ENCODE measurements at regions not wholly inside any gene's neighbourhood (a gene's known extent, or its start where the extent isn't known, plus 50 kb on each side); places are given as distances from the start of the nearest gene placed in this dataset.
"Not testable (repeated sequence)": the region's sequence is repeated elsewhere in the genome, so short reads cannot be mapped to it uniquely, and the experiment has no call there.

DNA sequence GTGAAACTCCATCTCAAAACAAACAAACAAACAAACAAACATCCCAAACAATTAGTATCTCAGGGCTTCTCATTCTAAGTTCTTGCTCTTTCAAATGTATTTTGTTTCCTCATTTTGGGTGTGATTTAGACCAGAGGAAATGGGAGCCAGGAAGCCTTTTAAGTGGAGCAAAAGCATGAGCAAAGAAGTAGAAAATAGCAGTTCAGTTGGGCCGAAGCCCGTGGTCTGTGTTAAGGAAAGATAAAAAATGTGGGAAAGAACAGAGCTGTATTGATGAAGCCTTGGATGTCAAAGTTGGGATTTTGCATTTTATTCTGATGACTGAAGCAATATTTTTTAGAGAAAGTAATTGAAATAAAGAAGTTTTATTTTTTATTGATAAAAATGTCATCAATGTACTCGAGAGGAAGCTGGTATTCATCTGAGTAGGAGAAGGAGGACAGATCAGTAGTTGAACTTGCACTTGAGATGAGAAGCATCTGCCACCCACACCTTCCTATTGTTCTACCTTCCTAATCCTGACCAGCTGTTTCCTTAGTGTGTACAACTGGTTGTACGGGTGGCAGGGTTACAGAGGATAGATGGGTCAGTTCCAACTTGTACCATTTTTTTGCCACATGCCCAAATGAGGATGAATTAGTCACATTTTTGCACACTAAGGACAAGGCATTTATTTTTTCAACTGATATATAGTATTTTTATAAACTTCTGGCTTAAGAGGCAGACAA is 56.1 kb downstream of the KIAA0408 start:
- ChIA-PET CTCF (no interaction called here), POLR2A (no interaction called here)
- no peak for DNase-seq (ENCODE audit: low read depth in 1 of 2, low spot score in 1 of 2)
- Histone ChIP-seq H3K4me1 (no peaks in the 10 kb centered on the region), H3K27ac (no peak overlapping the region), H3K9me3 (no peaks in the 10 kb centered on the region), H3K4me3 (no peak overlapping the region), H3K4me2 (no peak overlapping the region)
- FAIRE-seq, result no peak
- WGBS (ENCODE audit: missing lambda C conversion rate), result 70% methylated on average over 4 of the region's 4 CpGs
- no peak for ATAC-seq
- TF ChIP-seq ESRRA (IDR thresholded peaks at IDR 0.05; ENCODE audit: borderline replicate concordance, low read length) (no peak), CHD4 (IDR thresholded peaks at IDR 0.05; ENCODE audit: borderline replicate concordance) (no peak), NFE2L2 (conservative IDR thresholded peaks at IDR 0.05; ENCODE audit: low read length) (no peak), MAFK (IDR thresholded peaks at IDR 0.05; ENCODE audit: partially characterized antibody) (peak; percentile 28), HEYL (CRISPR knock-in tag; IDR thresholded peaks at IDR 0.05) (no peak)
- TF ChIP-seq, protein P1, sequence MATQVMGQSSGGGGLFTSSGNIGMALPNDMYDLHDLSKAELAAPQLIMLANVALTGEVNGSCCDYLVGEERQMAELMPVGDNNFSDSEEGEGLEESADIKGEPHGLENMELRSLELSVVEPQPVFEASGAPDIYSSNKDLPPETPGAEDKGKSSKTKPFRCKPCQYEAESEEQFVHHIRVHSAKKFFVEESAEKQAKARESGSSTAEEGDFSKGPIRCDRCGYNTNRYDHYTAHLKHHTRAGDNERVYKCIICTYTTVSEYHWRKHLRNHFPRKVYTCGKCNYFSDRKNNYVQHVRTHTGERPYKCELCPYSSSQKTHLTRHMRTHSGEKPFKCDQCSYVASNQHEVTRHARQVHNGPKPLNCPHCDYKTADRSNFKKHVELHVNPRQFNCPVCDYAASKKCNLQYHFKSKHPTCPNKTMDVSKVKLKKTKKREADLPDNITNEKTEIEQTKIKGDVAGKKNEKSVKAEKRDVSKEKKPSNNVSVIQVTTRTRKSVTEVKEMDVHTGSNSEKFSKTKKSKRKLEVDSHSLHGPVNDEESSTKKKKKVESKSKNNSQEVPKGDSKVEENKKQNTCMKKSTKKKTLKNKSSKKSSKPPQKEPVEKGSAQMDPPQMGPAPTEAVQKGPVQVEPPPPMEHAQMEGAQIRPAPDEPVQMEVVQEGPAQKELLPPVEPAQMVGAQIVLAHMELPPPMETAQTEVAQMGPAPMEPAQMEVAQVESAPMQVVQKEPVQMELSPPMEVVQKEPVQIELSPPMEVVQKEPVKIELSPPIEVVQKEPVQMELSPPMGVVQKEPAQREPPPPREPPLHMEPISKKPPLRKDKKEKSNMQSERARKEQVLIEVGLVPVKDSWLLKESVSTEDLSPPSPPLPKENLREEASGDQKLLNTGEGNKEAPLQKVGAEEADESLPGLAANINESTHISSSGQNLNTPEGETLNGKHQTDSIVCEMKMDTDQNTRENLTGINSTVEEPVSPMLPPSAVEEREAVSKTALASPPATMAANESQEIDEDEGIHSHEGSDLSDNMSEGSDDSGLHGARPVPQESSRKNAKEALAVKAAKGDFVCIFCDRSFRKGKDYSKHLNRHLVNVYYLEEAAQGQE (IDR thresholded peaks at IDR 0.05), result no peak

DNA sequence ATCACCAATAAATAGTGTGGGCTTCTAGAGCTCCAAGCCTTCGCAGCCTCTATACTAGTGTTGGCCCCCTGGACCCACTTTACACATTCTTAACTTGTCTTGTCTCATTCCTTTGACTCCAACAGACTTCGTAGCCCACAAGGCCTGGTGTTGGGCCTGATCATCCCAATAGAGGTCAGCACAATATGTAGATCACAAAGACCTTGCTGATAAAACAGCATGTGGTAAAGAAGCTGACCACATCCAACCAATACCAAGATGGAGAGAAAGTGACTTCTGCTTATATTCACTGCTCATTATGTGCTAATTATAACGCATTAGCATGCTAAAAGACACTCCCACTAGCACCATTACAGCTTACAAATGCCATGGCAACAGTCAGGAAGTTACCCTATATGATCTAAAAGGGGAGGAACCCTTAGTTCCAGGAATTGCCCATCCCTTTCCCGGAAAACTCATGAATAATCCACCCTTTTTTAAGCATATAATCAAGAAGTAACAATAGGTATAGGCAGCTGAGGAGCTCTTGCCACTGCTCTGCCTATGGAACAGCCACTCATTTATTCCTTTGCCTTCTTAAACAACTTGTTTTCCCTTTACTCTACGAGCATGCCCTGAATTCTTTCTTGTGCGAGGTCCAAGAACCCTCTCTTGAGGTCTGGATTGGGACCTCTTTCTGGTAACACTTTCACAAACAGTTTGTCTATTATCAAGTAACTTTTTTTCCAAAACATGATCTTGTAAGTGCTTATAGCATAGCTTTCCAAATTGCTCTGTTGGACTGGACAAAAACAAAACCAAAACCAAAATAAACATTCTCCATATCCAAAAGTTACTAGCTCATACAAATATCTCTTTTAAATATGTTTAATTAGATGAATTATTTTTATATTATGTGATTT is 54.6 kb upstream of the ECHDC1 start:
- ChIA-PET CTCF (no interaction called here), POLR2A (no interaction called here)
- ATAC-seq (no peak), DNase-seq (ENCODE audit: low read depth in 1 of 2, low spot score in 1 of 2) (no peak), FAIRE-seq (no peak)
- Histone ChIP-seq H3K4me2 (no peak overlapping the region), H3K9me3 (no peaks in the 10 kb centered on the region), H3K4me1 (no peaks in the 10 kb centered on the region), H3K27ac (no peak overlapping the region), H3K4me3 (no peak overlapping the region)
- TF ChIP-seq, protein P2, sequence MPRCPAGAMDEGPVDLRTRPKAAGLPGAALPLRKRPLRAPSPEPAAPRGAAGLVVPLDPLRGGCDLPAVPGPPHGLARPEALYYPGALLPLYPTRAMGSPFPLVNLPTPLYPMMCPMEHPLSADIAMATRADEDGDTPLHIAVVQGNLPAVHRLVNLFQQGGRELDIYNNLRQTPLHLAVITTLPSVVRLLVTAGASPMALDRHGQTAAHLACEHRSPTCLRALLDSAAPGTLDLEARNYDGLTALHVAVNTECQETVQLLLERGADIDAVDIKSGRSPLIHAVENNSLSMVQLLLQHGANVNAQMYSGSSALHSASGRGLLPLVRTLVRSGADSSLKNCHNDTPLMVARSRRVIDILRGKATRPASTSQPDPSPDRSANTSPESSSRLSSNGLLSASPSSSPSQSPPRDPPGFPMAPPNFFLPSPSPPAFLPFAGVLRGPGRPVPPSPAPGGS (IDR thresholded peaks at IDR 0.05), result no peak
- TF ChIP-seq, protein P3, sequence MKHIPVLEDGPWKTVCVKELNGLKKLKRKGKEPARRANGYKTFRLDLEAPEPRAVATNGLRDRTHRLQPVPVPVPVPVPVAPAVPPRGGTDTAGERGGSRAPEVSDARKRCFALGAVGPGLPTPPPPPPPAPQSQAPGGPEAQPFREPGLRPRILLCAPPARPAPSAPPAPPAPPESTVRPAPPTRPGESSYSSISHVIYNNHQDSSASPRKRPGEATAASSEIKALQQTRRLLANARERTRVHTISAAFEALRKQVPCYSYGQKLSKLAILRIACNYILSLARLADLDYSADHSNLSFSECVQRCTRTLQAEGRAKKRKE (CRISPR knock-in tag; IDR thresholded peaks at IDR 0.05; ENCODE audit: low read depth), result no peak
- TF ChIP-seq, protein P4, sequence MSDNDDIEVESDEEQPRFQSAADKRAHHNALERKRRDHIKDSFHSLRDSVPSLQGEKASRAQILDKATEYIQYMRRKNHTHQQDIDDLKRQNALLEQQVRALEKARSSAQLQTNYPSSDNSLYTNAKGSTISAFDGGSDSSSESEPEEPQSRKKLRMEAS (IDR thresholded peaks at IDR 0.05), result no peak
- TF ChIP-seq BHLHE40 (IDR thresholded peaks at IDR 0.05; ENCODE audit: low read depth, low read length), result no peak
- TF ChIP-seq, protein P5, sequence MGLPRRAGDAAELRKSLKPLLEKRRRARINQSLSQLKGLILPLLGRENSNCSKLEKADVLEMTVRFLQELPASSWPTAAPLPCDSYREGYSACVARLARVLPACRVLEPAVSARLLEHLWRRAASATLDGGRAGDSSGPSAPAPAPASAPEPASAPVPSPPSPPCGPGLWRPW (IDR thresholded peaks at IDR 0.05), result no peak
- TF ChIP-seq, protein P6, sequence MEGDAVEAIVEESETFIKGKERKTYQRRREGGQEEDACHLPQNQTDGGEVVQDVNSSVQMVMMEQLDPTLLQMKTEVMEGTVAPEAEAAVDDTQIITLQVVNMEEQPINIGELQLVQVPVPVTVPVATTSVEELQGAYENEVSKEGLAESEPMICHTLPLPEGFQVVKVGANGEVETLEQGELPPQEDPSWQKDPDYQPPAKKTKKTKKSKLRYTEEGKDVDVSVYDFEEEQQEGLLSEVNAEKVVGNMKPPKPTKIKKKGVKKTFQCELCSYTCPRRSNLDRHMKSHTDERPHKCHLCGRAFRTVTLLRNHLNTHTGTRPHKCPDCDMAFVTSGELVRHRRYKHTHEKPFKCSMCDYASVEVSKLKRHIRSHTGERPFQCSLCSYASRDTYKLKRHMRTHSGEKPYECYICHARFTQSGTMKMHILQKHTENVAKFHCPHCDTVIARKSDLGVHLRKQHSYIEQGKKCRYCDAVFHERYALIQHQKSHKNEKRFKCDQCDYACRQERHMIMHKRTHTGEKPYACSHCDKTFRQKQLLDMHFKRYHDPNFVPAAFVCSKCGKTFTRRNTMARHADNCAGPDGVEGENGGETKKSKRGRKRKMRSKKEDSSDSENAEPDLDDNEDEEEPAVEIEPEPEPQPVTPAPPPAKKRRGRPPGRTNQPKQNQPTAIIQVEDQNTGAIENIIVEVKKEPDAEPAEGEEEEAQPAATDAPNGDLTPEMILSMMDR (IDR thresholded peaks at IDR 0.05), result no peak
- no peak for TF ChIP-seq RAD21 (conservative IDR thresholded peaks at IDR 0.05 in 1 of 2, IDR thresholded peaks at IDR 0.05 in 1 of 2)
- no peak for TF ChIP-seq FOSB (CRISPR knock-in tag; IDR thresholded peaks at IDR 0.05)
- no peak for TF ChIP-seq SMC3 (IDR thresholded peaks at IDR 0.05)
- TF ChIP-seq, protein P1 (IDR thresholded peaks at IDR 0.05), result no peak
- no peak for TF ChIP-seq HDAC2 (IDR thresholded peaks at IDR 0.05)
- TF ChIP-seq JUN (IDR thresholded peaks at IDR 0.05), result no peak
- no peak for TF ChIP-seq RNF2 (IDR thresholded peaks at IDR 0.05; ENCODE audit: borderline replicate concordance, low read depth)
- WGBS (ENCODE audit: missing lambda C conversion rate), result 71% methylated on average over 6 of the region's 6 CpGs

DNA sequence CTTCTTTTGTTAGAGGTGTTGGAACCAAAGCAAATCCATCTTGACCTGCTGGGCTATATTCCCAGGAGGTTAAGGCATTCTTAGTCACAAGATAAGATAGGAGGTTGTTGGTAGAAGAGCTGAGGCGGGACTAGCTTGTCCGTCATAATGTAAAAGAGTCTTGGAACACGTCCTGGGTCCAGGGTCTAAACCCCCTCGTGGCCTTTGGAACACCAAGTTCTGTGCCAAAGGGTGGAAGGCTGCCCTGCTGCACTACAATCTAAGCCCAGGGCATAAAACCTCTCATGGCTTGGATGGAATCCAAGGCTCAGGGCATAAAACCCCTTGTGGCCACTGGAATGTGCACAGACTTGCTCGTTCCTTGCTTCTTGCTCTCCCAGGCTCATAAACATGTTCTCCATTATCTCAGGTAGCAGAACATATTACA is 53.8 kb upstream of the ECHDC1 start:
- CTCF ChIA-PET; ATAC-seq; H3K9me3 ChIP-seq; H3K4me1 ChIP-seq; H3K27ac ChIP-seq; H3K4me3 ChIP-seq; POLR2A ChIA-PET; FAIRE-seq; DNase-seq (ENCODE audit: low read depth in 1 of 2, low spot score in 1 of 2); H3K4me2 ChIP-seq: not testable (repeated sequence)
- 59% methylated on average over 5 of the region's 5 CpGs for WGBS (ENCODE audit: missing lambda C conversion rate)

Data from A549 (cell line).